K562 (cell line): ENCODE measurements at regions not wholly inside any gene's neighbourhood (a gene's known extent, or its start where the extent isn't known, plus 50 kb on each side); places are given as distances from the start of the nearest gene placed in this dataset.

Experiments
- ATAC-seq: fragments of 200-7000 bp; cut with Tn5 transposase; 3 replicates; pipeline ENCODE4 v1.9.1; 2020; ENCODE audit warnings: moderate library complexity
- BruUV-seq: library from RNA; stranded (reverse); fragments of 400-500 nt; replicated peaks from 2 replicates; lab custom pipeline; 2021; lab: Mats Ljungman, UMichigan
- CTCF ChIA-PET: fragments of 300-600 bp; formaldehyde crosslinking; extraction: SDS; loops from one replicate; lab custom pipeline; 2021; ENCODE audit warnings: low intra/inter-chr PET ratio; lab: Yijun Ruan, JAX
- POLR2A ChIA-PET: fragments of 300-600, 350-650 bp; sonication (Branson Sonifier 250); formaldehyde crosslinking; extraction: SDS; loops from one replicate; lab custom pipeline; 2021; ENCODE audit warnings: antibody characterized with exemption, inconsistent platforms; lab: Yijun Ruan, JAX
- DNase-seq, 4 experiments: peaks; one replicate each; pipeline versions ENCODE4 v3.0.0 to v3.0.0-alpha.2; 2011 to 2018; ENCODE audit warnings: low spot score in 3 of 4, mixed read lengths in 3 of 4; ENCODE audit errors: extremely low read depth in 1 of 4
- FAIRE-seq: peaks from 2 replicates; lab custom pipeline; 2011; peaks lifted over from hg19 to GRCh38; lab: Jason Lieb, UNC
- H2AFZ ChIP-seq: 2 replicates; pipeline ENCODE4 v1.6.0; 2011; ENCODE audit warnings: low read depth, low read length, control low read depth, inconsistent platforms
- H3K27ac ChIP-seq: fragments of 200-600 bp; 3 replicates; pipeline ENCODE4 v1.8.0; 2011; ENCODE audit warnings: low read depth, mild to moderate bottlenecking, control low read depth, inconsistent platforms, low read length, moderate library complexity, mixed read lengths; ENCODE audit errors: extremely low read depth
- H3K27me3 ChIP-seq, 2 experiments: fragments of 300-600 bp in 1 of 2; 2 replicates in 1 of 2; 3 replicates in 1 of 2; pipeline versions ENCODE4 v1.6.0 to v1.8.0; 2011; ENCODE audit warnings: inconsistent platforms in 2 of 2, low read length in 2 of 2, mild to moderate bottlenecking in 1 of 2, mixed read lengths in 1 of 2, moderate library complexity in 1 of 2; ENCODE audit not compliant: control insufficient read depth in 2 of 2, insufficient read depth in 2 of 2
- H3K36me3 ChIP-seq: fragments of 300-600 bp; 3 replicates; pipeline ENCODE4 v1.8.0; 2011; ENCODE audit warnings: mild to moderate bottlenecking, low read length, inconsistent platforms; ENCODE audit not compliant: control insufficient read depth, insufficient read depth
- H3K4me1 ChIP-seq, 2 experiments: fragments of 200-600 bp in 1 of 2; replicated peaks in 1 of 2; 2 replicates in 1 of 2; 3 replicates in 1 of 2; pipeline versions ENCODE4 v1.5.1 to v1.8.0; 2011; ENCODE audit warnings: inconsistent platforms in 2 of 2, low read length in 2 of 2, mild to moderate bottlenecking in 1 of 2, mixed read lengths in 1 of 2, moderate library complexity in 1 of 2; ENCODE audit not compliant: control insufficient read depth in 2 of 2, insufficient read depth in 2 of 2
- H3K4me2 ChIP-seq: 2 replicates; pipeline ENCODE4 v1.6.1; 2011; ENCODE audit warnings: low read length, control low read depth, inconsistent platforms, mixed read lengths; ENCODE audit not compliant: insufficient read depth
- H3K4me3 ChIP-seq: fragments of 200-600 bp; sonication (generic), shearing (Covaris generic); 2 replicates; pipeline ENCODE4 v1.5.1; 2016; ENCODE audit warnings: control low read depth, inconsistent platforms
- H3K79me2 ChIP-seq: fragments of 200-600 bp; 3 replicates; pipeline ENCODE4 v1.8.0; 2011; ENCODE audit warnings: low read length, inconsistent platforms; ENCODE audit not compliant: control insufficient read depth, insufficient read depth
- H3K9ac ChIP-seq, 2 experiments: 2 replicates each; pipeline versions ENCODE4 v1.6.0 to v1.6.1; 2011; ENCODE audit warnings: low read depth in 2 of 2, low read length in 2 of 2, control low read depth in 1 of 2, inconsistent platforms in 1 of 2, mild to moderate bottlenecking in 1 of 2, mixed read lengths in 1 of 2; ENCODE audit not compliant: insufficient read depth in 1 of 2
- H3K9me1 ChIP-seq: one replicate; pipeline ENCODE4 v1.6.0; 2011; ENCODE audit warnings: inconsistent platforms, mild to moderate bottlenecking, low read length, moderate library complexity; ENCODE audit not compliant: control insufficient read depth, insufficient read depth
- H3K9me3 ChIP-seq: replicated peaks from 2 replicates; pipeline ENCODE4 v1.5.1; 2011; ENCODE audit warnings: low read depth, low read length, inconsistent platforms; ENCODE audit not compliant: control insufficient read depth, insufficient read depth
- H4K20me1 ChIP-seq: replicated peaks from 2 replicates; pipeline ENCODE4 v1.6.1; 2011; ENCODE audit warnings: low read length, inconsistent platforms, mixed read lengths; ENCODE audit not compliant: control insufficient read depth, insufficient read depth
- CREBBP ChIP-seq: IDR thresholded peaks from one replicate; pipeline ENCODE4 v1.6.1; 2012; ENCODE audit warnings: low read depth, mild to moderate bottlenecking, control low read depth, inconsistent platforms, low read length
- DEAF1 ChIP-seq: fragments of 450-650 bp; formaldehyde crosslinking; IDR thresholded peaks from 2 replicates; pipeline ENCODE4 v1.4.0; 2020; ENCODE audit warnings: mild to moderate bottlenecking, moderate library complexity
- HDAC2 ChIP-seq: fragments of 450-650 bp; IDR thresholded peaks from 2 replicates; pipeline ENCODE4 v1.6.1; 2016; ENCODE audit warnings: mild to moderate bottlenecking
- HDAC3 ChIP-seq: fragments of 450-650 bp; IDR thresholded peaks from 2 replicates; pipeline ENCODE4 v1.6.1; 2018; ENCODE audit warnings: borderline replicate concordance, mild to moderate bottlenecking, moderate library complexity; ENCODE audit not compliant: partially characterized antibody
- HMBOX1 ChIP-seq: sonication (generic); IDR thresholded peaks from 2 replicates; pipeline ENCODE4 v1.6.1; 2016
- MAFG ChIP-seq: fragments of 450-650 bp; conservative IDR thresholded peaks from 2 replicates; pipeline ENCODE4 v1.6.1; 2016; ENCODE audit warnings: missing genetic modification characterization, missing compliant biosample characterization
- MEF2D ChIP-seq: conservative IDR thresholded peaks from 2 replicates; pipeline ENCODE4 v1.6.1; 2016; ENCODE audit warnings: low read depth, missing genetic modification characterization, missing compliant biosample characterization
- MEIS2 ChIP-seq: fragments of 450-650 bp; IDR thresholded peaks from 2 replicates; pipeline ENCODE4 v1.6.1; 2014; ENCODE audit warnings: mild to moderate bottlenecking; ENCODE audit not compliant: partially characterized antibody
- NFE2 ChIP-seq: IDR thresholded peaks from 2 replicates; pipeline ENCODE4 v1.6.1; 2014; ENCODE audit warnings: antibody characterized with exemption, low read depth
- RBFOX2 ChIP-seq: fragments of 200-400 bp; formaldehyde crosslinking; IDR thresholded peaks from 2 replicates; pipeline ENCODE4 v1.6.1; 2017; ENCODE audit warnings: low read depth, mild to moderate bottlenecking, low read length, moderate library complexity
- RCOR1 ChIP-seq, 2 experiments: IDR thresholded peaks; 2 replicates each; pipeline ENCODE4 v1.6.1; 2012; ENCODE audit warnings: low read depth in 2 of 2, low read length in 2 of 2, borderline replicate concordance in 1 of 2, improper control_type of control experiment in 1 of 2
- SOX6 ChIP-seq: fragments of 450-650 bp; IDR thresholded peaks from 2 replicates; pipeline ENCODE4 v1.6.1; 2014; ENCODE audit warnings: mild to moderate bottlenecking
- ZFP36 ChIP-seq: fragments of 150-350 bp; IDR thresholded peaks from 2 replicates; pipeline ENCODE4 v1.6.1; 2018; ENCODE audit warnings: low read length, low read depth; ENCODE audit not compliant: partially characterized antibody
- ZNF3 ChIP-seq: fragments of 250-450 bp; sonication (Bioruptor Pico); IDR thresholded peaks from 2 replicates; pipeline ENCODE4 v1.5.0; 2021; ENCODE audit warnings: mild to moderate bottlenecking, moderate library complexity
- WGBS: fragments of 100-300 bp; shearing (Covaris generic); methylation state at CpG from one replicate; pipeline ENCODE4 v1.1.6; 2016; ENCODE audit warnings: low coverage, mixed read lengths; ENCODE audit not compliant: insufficient coverage; ENCODE audit errors: missing lambda C conversion rate; 5-methylcytosine and 5-hydroxymethylcytosine counted together
- in situ Hi-C: fragments of 300-500 bp; cut with MboI; formaldehyde crosslinking; loops from 4 replicates; pipeline ENCODE4 v1.15.0; 2018; ENCODE audit warnings: inconsistent platforms, mixed read lengths
- intact Hi-C: fragments of 100-400 bp; cut with micrococcal nuclease; formaldehyde crosslinking; loops from 2 replicates; pipeline ENCODE4 v1.14.2; 2022

- H3K27ac ChIP-seq: no peak overlapping the region
- no TSS peak for BruUV-seq
- DNase-seq (no peak), ATAC-seq (no peak), FAIRE-seq (no peak)
- H3K79me2 ChIP-seq: no peaks in the 10 kb centered on the region
- peaks cover 39 to 78% of the 10 kb centered on the region in 2 experiments for H3K27me3 ChIP-seq
- ChIA-PET POLR2A (interaction anchor here (0.6 to 0.7 kb wide), 2 partner anchors 39 to 168 kb away, joined by 3 read pairs; no protein-coding TSS in a partner anchor), CTCF (no interaction called here)
- H3K4me1 ChIP-seq: peaks cover 0 to 11% of the 10 kb centered on the region in 2 experiments; a peak in 1 of 5 replicates
- TF ChIP-seq ZFP36 (peak; percentile 32), CREBBP (no peak)
- intact Hi-C loops (no loop called here), in situ Hi-C loops (no loop called here)
- 4% methylated on average over 3 of the region's 3 CpGs for WGBS
- H3K4me3 ChIP-seq: no peak overlapping the region
- no peak overlapping the region for H3K4me2 ChIP-seq
- no peaks in the 10 kb centered on the region for H3K9me1 ChIP-seq
- H3K36me3 ChIP-seq: no peaks in the 10 kb centered on the region
- H2AFZ ChIP-seq: no peak overlapping the region
- H3K9me3 ChIP-seq: no peaks in the 10 kb centered on the region
- H4K20me1 ChIP-seq: peaks cover 16% of the 10 kb centered on the region
- no peak overlapping the region for H3K9ac ChIP-seq
Measured at GRCh38 chr16:86994215-86994614, 323.0 kb downstream of the C16orf95 start.

GRCh38 chr16:86994651-86995171, 322.5 kb downstream of the C16orf95 start:
- in situ Hi-C loops (no loop called here), intact Hi-C loops (no loop called here)
- no peak overlapping the region for H3K4me3 ChIP-seq
- H3K4me1 ChIP-seq: peaks cover 0 to 11% of the 10 kb centered on the region in 2 experiments; a peak in 1 of 5 replicates
- no peaks in the 10 kb centered on the region for H3K36me3 ChIP-seq
- POLR2A ChIA-PET: interaction anchor here (0.6 to 0.7 kb wide), 2 partner anchors 39 to 168 kb away, joined by 3 read pairs; no protein-coding TSS in a partner anchor
- CTCF ChIA-PET: no interaction called here
- no peaks in the 10 kb centered on the region for H3K9me1 ChIP-seq
- 0% methylated on average over 7 of the region's 12 CpGs for WGBS
- no TSS peak for BruUV-seq
- peaks cover 16% of the 10 kb centered on the region for H4K20me1 ChIP-seq
- H3K9me3 ChIP-seq: no peaks in the 10 kb centered on the region
- H3K27ac ChIP-seq: no peak overlapping the region
- ATAC-seq (peak; percentile 46; the same call in 2 of the 3 replicates), DNase-seq (peak; percentile 24 to 53 (median 36)), FAIRE-seq (no peak)
- no peak overlapping the region for H3K9ac ChIP-seq
- peaks cover 39 to 73% of the 10 kb centered on the region in 2 experiments for H3K27me3 ChIP-seq
- H2AFZ ChIP-seq: no peak overlapping the region
- H3K4me2 ChIP-seq: no peak overlapping the region
- H3K79me2 ChIP-seq: no peaks in the 10 kb centered on the region
- TF ChIP-seq DEAF1 (no peak), HDAC3 (no peak), MAFG (tag) (0 out of 2 replicates have a peak, but pooled peaks have one; percentile 26), MEIS2 (peak; percentile 56), HMBOX1 (no peak), RBFOX2 (no peak), SOX6 (0 out of 2 replicates have a peak, but pooled peaks have one; percentile 23), RCOR1 (IDR thresholded peaks at IDR 0.05; ENCODE audit: borderline replicate concordance in 1 of 2, low read depth in 2 of 2, low read length in 2 of 2) (peak in 1 of 2 experiments; percentile 93; a peak in 2 of 4 replicates), MEF2D (tag) (no peak), ZNF3 (CRISPR knock-in tag) (no peak), HDAC2 (peak; percentile 71; the same call in 1 of the 2 replicates), NFE2 (peak; percentile 61)
